GM19438 (cell line): ENCODE measurements at regions not wholly inside any gene's neighbourhood (a gene's known extent, or its start where the extent isn't known, plus 50 kb on each side); places are given as distances from the start of the nearest gene placed in this dataset.
"Not testable (repeated sequence)": the region's sequence is repeated elsewhere in the genome, so short reads cannot be mapped to it uniquely, and the experiment has no call there.

ENCODE experiments used
- ATAC-seq: cut with Tn5 transposase; IDR thresholded peaks from one replicate; pipeline ENCODE4 v1.9.1; 2021; ENCODE audit warnings: low read depth; ENCODE audit not compliant: unreplicated experiment

- ATAC-seq: no peak
Observed at GRCh38 chr15:59835776-59836175, 146.7 kb upstream of the BNIP2 start.

- ATAC-seq: no peak
Observed at GRCh38 chr15:59834528-59834927, 145.4 kb upstream of the BNIP2 start.

- no peak for ATAC-seq
Observed at GRCh38 chr15:59833366-59833765, 144.2 kb upstream of the BNIP2 start.

- no peak for ATAC-seq
Observed at GRCh38 chr15:59830873-59831272, 141.8 kb upstream of the BNIP2 start.

GRCh38 chr15:59830098-59830497 is 141.0 kb upstream of the BNIP2 start:
- no peak for ATAC-seq

- no peak for ATAC-seq
Observed at GRCh38 chr15:59828861-59829260, 139.7 kb upstream of the BNIP2 start.

- ATAC-seq: no peak
Observed at GRCh38 chr15:59828263-59828662, 139.1 kb upstream of the BNIP2 start.

- no peak for ATAC-seq
Observed at GRCh38 chr15:59825901-59826300, 136.8 kb upstream of the BNIP2 start.

GRCh38 chr15:59821286-59821685 is 132.2 kb upstream of the BNIP2 start:
- no peak for ATAC-seq

GRCh38 chr15:59819092-59819491 is 130.0 kb upstream of the BNIP2 start:
- ATAC-seq: no peak

GRCh38 chr15:59818336-59818735 is 129.2 kb upstream of the BNIP2 start:
- no peak for ATAC-seq

- no peak for ATAC-seq
Observed at GRCh38 chr15:59817834-59818233, 128.7 kb upstream of the BNIP2 start.

GRCh38 chr15:59817053-59817452 is 127.9 kb upstream of the BNIP2 start:
- ATAC-seq: no peak

- ATAC-seq: no peak
Observed at GRCh38 chr15:59814409-59814808, 125.3 kb upstream of the BNIP2 start.

GRCh38 chr15:59812889-59813288 is 123.8 kb upstream of the BNIP2 start:
- ATAC-seq: no peak

GRCh38 chr15:59812250-59812870 is 123.2 kb upstream of the BNIP2 start:
- no peak for ATAC-seq

GRCh38 chr15:59803293-59803966 is 114.3 kb upstream of the BNIP2 start:
- ATAC-seq: not testable (repeated sequence)

GRCh38 chr15:59801649-59802048 is 112.5 kb upstream of the BNIP2 start:
- no peak for ATAC-seq

- no peak for ATAC-seq
Observed at GRCh38 chr15:59798605-59798917, 109.4 kb upstream of the BNIP2 start.

GRCh38 chr15:59797756-59798604 is 108.9 kb upstream of the BNIP2 start:
- ATAC-seq: no peak

- ATAC-seq: no peak
Observed at GRCh38 chr15:59794229-59794886, 105.2 kb upstream of the BNIP2 start.
